Calu3 (cell line): ENCODE measurements at regions not wholly inside any gene's neighbourhood (a gene's known extent, or its start where the extent isn't known, plus 50 kb on each side); places are given as distances from the start of the nearest gene placed in this dataset.

Source experiments
- BruUV-seq: library from RNA; stranded (reverse); fragments of 400-500 nt; replicated peaks from 2 replicates; lab custom pipeline; 2021; lab: Mats Ljungman, UMichigan
- CTCF ChIA-PET: fragments of 300-600 bp; sonication (Branson Sonifier 250); formaldehyde crosslinking; loops from one replicate; lab custom pipeline; 2022; ENCODE audit warnings: antibody characterized with exemption; lab: Charles Lee
- DNase-seq: peaks from one replicate; pipeline ENCODE4 v3.0.0; 2022
- H3K27ac Mint-ChIP-seq: one replicate; pipeline ENCODE4 v1.8.0; 2022; ENCODE audit warnings: mixed read lengths; ENCODE audit not compliant: unreplicated experiment
- H3K27me3 Mint-ChIP-seq: one replicate; pipeline ENCODE4 v1.8.0; 2022; ENCODE audit warnings: mixed read lengths; ENCODE audit not compliant: unreplicated experiment
- H3K36me3 Mint-ChIP-seq: one replicate; pipeline ENCODE4 v1.8.0; 2022; ENCODE audit warnings: mild to moderate bottlenecking, moderate library complexity, mixed read lengths; ENCODE audit not compliant: insufficient read depth, unreplicated experiment
- H3K4me1 Mint-ChIP-seq: one replicate; pipeline ENCODE4 v1.8.0; 2022; ENCODE audit warnings: mild to moderate bottlenecking, low read depth, mixed read lengths; ENCODE audit not compliant: unreplicated experiment
- H3K4me3 Mint-ChIP-seq: one replicate; pipeline ENCODE4 v1.8.0; 2022; ENCODE audit warnings: mild to moderate bottlenecking, low read depth, moderate library complexity, mixed read lengths; ENCODE audit not compliant: unreplicated experiment
- H3K9me3 Mint-ChIP-seq: one replicate; pipeline ENCODE4 v1.8.0; 2022; ENCODE audit warnings: low read depth, mixed read lengths; ENCODE audit not compliant: unreplicated experiment
- CTCF ChIP-seq: fragments of 200-600 bp; IDR thresholded peaks from one replicate; pipeline ENCODE4 v1.8.0; 2022; ENCODE audit warnings: antibody characterized with exemption; ENCODE audit not compliant: unreplicated experiment
- intact Hi-C: fragments of 100-400 bp; cut with micrococcal nuclease; formaldehyde crosslinking; loops from one replicate; pipeline ENCODE4 v1.10.0; 2022; ENCODE audit not compliant: unreplicated experiment

- intact Hi-C loops: no loop called here
- no TSS peak for BruUV-seq
- CTCF ChIA-PET: no interaction called here
- DNase-seq: no peak
- no peaks in the 10 kb centered on the region for H3K4me1 Mint-ChIP-seq
- no peaks in the 10 kb centered on the region for H3K9me3 Mint-ChIP-seq
- TF ChIP-seq CTCF: no peak
- no peaks in the 10 kb centered on the region for H3K27me3 Mint-ChIP-seq
- no peak overlapping the region for H3K27ac Mint-ChIP-seq
- no peaks in the 10 kb centered on the region for H3K36me3 Mint-ChIP-seq
- H3K4me3 Mint-ChIP-seq: no peak overlapping the region
Measured at GRCh38 chr4:82172186-82172585, 201.6 kb downstream of the HNRNPD start.

- BruUV-seq: no TSS peak
- H3K27ac Mint-ChIP-seq: no peak overlapping the region
- no peaks in the 10 kb centered on the region for H3K27me3 Mint-ChIP-seq
- intact Hi-C loops: no loop called here
- no peaks in the 10 kb centered on the region for H3K4me1 Mint-ChIP-seq
- CTCF ChIA-PET: no interaction called here
- no peak for TF ChIP-seq CTCF
- H3K36me3 Mint-ChIP-seq: no peaks in the 10 kb centered on the region
- DNase-seq: no peak
- H3K4me3 Mint-ChIP-seq: no peak overlapping the region
- no peaks in the 10 kb centered on the region for H3K9me3 Mint-ChIP-seq
Measured at GRCh38 chr4:82171531-82172155, 202.1 kb downstream of the HNRNPD start.

GRCh38 chr4:82149750-82150149 lies 224.0 kb downstream of the HNRNPD start:
- CTCF ChIA-PET: no interaction called here
- Mint-ChIP-seq H3K4me1 (peaks cover 3% of the 10 kb centered on the region), H3K27me3 (peaks cover 13% of the 10 kb centered on the region), H3K27ac (no peak overlapping the region), H3K36me3 (no peaks in the 10 kb centered on the region), H3K4me3 (no peak overlapping the region), H3K9me3 (no peaks in the 10 kb centered on the region)
- intact Hi-C loops: no loop called here
- no peak for TF ChIP-seq CTCF
- no TSS peak for BruUV-seq
- no peak for DNase-seq

- no peaks in the 10 kb centered on the region for H3K9me3 Mint-ChIP-seq
- CTCF ChIA-PET: interaction anchor here (0.6 kb wide), 1 partner anchor 100 kb away, joined by 6 read pairs; no protein-coding TSS in a partner anchor
- H3K27me3 Mint-ChIP-seq: no peaks in the 10 kb centered on the region
- intact Hi-C loops: no loop called here
- BruUV-seq: no TSS peak
- DNase-seq: no peak
- H3K4me3 Mint-ChIP-seq: no peak overlapping the region
- no peaks in the 10 kb centered on the region for H3K36me3 Mint-ChIP-seq
- TF ChIP-seq CTCF: no peak
- peaks cover 24% of the 10 kb centered on the region for H3K4me1 Mint-ChIP-seq
- no peak overlapping the region for H3K27ac Mint-ChIP-seq
Measured at GRCh38 chr4:82145850-82146249, 227.9 kb downstream of the HNRNPD start.
